HEK293 (cell line): ENCODE measurements at regions not wholly inside any gene's neighbourhood (a gene's known extent, or its start where the extent isn't known, plus 50 kb on each side); places are given as distances from the start of the nearest gene placed in this dataset.

Experiments
- CTCF ChIA-PET: fragments of 350-600 bp; formaldehyde crosslinking; extraction: SDS; loops from one replicate; lab custom pipeline; 2021; ENCODE audit warnings: antibody characterized with exemption; lab: Yijun Ruan, JAX
- POLR2A ChIA-PET: fragments of 300-600 bp; formaldehyde crosslinking; extraction: SDS; loops from one replicate; lab custom pipeline; 2020; ENCODE audit warnings: antibody characterized with exemption, inconsistent platforms; lab: Yijun Ruan, JAX
- H3K27ac ChIP-seq: fragments of 200-500 bp; sonication (Bioruptor generic); 2 replicates; pipeline ENCODE4 v1.5.1; 2014; ENCODE audit warnings: low read depth, low read length, control low read depth, inconsistent platforms; ENCODE audit errors: extremely low read depth
- H3K36me3 ChIP-seq, 2 experiments: fragments of 200-500 bp in 1 of 2; sonication (Bioruptor generic) in 1 of 2; 1 replicate in 1 of 2; 2 replicates in 1 of 2; pipeline ENCODE4 v1.5.1; 2014 to 2017; ENCODE audit warnings: inconsistent platforms in 2 of 2, low read length in 2 of 2; ENCODE audit not compliant: control insufficient read depth in 2 of 2, insufficient read depth in 1 of 2
- H3K4me1 ChIP-seq: fragments of 200-500 bp; sonication (Bioruptor generic); 2 replicates; pipeline ENCODE4 v1.5.1; 2014; ENCODE audit warnings: mild to moderate bottlenecking, low read length, inconsistent platforms; ENCODE audit not compliant: control insufficient read depth, insufficient read depth
- H3K4me3 ChIP-seq: 2 replicates; pipeline ENCODE4 v1.5.1; 2011; ENCODE audit warnings: low read depth, mild to moderate bottlenecking, control low read depth, low read length, moderate library complexity
- H3K9me3 ChIP-seq: fragments of 200-500 bp; sonication (Bioruptor generic); 2 replicates; pipeline ENCODE4 v1.5.1; 2014; ENCODE audit warnings: low read depth, low read length, inconsistent platforms; ENCODE audit not compliant: control insufficient read depth, insufficient read depth
- EGR2 ChIP-seq: fragments of 450-650 bp; formaldehyde crosslinking; IDR thresholded peaks from 2 replicates; pipeline ENCODE4 v1.5.1; 2016; ENCODE audit warnings: low read depth, missing biosample characterization, missing genetic modification characterization
- GLIS1 ChIP-seq: fragments of 450-650 bp; formaldehyde crosslinking; IDR thresholded peaks from 2 replicates; pipeline ENCODE4 v1.5.1; 2016; ENCODE audit warnings: missing biosample characterization, missing genetic modification characterization
- KLF10 ChIP-seq: fragments of 450-650 bp; IDR thresholded peaks from 2 replicates; pipeline ENCODE4 v1.5.1; 2018; ENCODE audit warnings: missing biosample characterization, mild to moderate bottlenecking, missing genetic modification characterization
- RBAK ChIP-seq: fragments of 450-650 bp; formaldehyde crosslinking; IDR thresholded peaks from 2 replicates; pipeline ENCODE4 v1.5.1; 2016; ENCODE audit warnings: missing biosample characterization, missing genetic modification characterization
- YY1 ChIP-seq: fragments of 450-650 bp; formaldehyde crosslinking; IDR thresholded peaks from 2 replicates; pipeline ENCODE4 v1.5.1; 2018; ENCODE audit warnings: missing biosample characterization, missing genetic modification characterization
- ZEB2 ChIP-seq: fragments of 450-650 bp; formaldehyde crosslinking; IDR thresholded peaks from 2 replicates; pipeline ENCODE4 v1.5.1; 2016; ENCODE audit warnings: missing biosample characterization, missing genetic modification characterization
- ZNF140 ChIP-seq: fragments of 450-650 bp; formaldehyde crosslinking; IDR thresholded peaks from 2 replicates; pipeline ENCODE4 v1.5.1; 2016; ENCODE audit warnings: missing biosample characterization, missing genetic modification characterization
- ZNF311 ChIP-seq: fragments of 450-650 bp; formaldehyde crosslinking; IDR thresholded peaks from 2 replicates; pipeline ENCODE4 v1.5.1; 2017; ENCODE audit warnings: missing biosample characterization, missing genetic modification characterization, borderline replicate concordance
- ZNF404 ChIP-seq: fragments of 450-650 bp; formaldehyde crosslinking; IDR thresholded peaks from 2 replicates; pipeline ENCODE4 v1.5.1; 2017; ENCODE audit warnings: missing biosample characterization, missing genetic modification characterization
- ZNF433 ChIP-seq: fragments of 450-650 bp; formaldehyde crosslinking; IDR thresholded peaks from 2 replicates; pipeline ENCODE4 v1.5.1; 2016; ENCODE audit warnings: missing biosample characterization, missing genetic modification characterization, low read depth
- ZNF837 ChIP-seq: fragments of 450-650 bp; formaldehyde crosslinking; IDR thresholded peaks from 2 replicates; pipeline ENCODE4 v1.5.1; 2016; ENCODE audit warnings: missing biosample characterization, missing genetic modification characterization
- ZSCAN30 ChIP-seq: fragments of 450-650 bp; IDR thresholded peaks from 2 replicates; pipeline ENCODE4 v1.5.1; 2018; ENCODE audit warnings: missing biosample characterization, mild to moderate bottlenecking, missing genetic modification characterization, moderate library complexity
- TF ChIP-seq, protein P1 (sequence below): fragments of 450-650 bp; formaldehyde crosslinking; IDR thresholded peaks from 2 replicates; pipeline ENCODE4 v1.5.1; 2016; ENCODE audit warnings: missing biosample characterization, missing genetic modification characterization
- TF ChIP-seq, protein P2 (sequence below): fragments of 450-650 bp; formaldehyde crosslinking; IDR thresholded peaks from 2 replicates; pipeline ENCODE4 v1.5.1; 2016; ENCODE audit warnings: missing biosample characterization, missing genetic modification characterization

DNA sequence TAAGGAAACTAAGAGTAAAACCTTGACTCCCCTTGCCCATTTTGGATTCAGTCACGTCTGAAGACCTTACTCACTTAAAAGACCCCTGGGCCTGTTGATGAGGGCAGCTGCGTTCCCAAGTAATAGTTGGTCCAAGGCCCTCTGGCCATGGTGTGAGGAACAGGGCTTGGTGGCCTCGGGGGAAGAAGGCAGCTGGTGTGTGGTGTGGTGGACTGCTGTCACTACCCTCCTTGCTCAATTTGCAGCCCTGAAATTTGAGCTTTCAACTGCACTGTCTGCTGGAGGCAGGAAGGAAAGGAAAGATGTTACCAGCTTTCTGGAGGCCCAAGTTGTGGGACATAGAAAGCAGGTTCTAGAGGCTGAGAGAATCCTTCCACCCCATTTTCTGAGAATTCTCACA, 128.2 kb downstream of the SLC38A6 start (continued):
- no peak for TF ChIP-seq ZSCAN30
- TF ChIP-seq ZNF140 (tag by site-specific recombination), result no peak
- TF ChIP-seq, protein P1, sequence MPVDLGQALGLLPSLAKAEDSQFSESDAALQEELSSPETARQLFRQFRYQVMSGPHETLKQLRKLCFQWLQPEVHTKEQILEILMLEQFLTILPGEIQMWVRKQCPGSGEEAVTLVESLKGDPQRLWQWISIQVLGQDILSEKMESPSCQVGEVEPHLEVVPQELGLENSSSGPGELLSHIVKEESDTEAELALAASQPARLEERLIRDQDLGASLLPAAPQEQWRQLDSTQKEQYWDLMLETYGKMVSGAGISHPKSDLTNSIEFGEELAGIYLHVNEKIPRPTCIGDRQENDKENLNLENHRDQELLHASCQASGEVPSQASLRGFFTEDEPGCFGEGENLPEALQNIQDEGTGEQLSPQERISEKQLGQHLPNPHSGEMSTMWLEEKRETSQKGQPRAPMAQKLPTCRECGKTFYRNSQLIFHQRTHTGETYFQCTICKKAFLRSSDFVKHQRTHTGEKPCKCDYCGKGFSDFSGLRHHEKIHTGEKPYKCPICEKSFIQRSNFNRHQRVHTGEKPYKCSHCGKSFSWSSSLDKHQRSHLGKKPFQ (tag by site-specific recombination), result no peak

DNA sequence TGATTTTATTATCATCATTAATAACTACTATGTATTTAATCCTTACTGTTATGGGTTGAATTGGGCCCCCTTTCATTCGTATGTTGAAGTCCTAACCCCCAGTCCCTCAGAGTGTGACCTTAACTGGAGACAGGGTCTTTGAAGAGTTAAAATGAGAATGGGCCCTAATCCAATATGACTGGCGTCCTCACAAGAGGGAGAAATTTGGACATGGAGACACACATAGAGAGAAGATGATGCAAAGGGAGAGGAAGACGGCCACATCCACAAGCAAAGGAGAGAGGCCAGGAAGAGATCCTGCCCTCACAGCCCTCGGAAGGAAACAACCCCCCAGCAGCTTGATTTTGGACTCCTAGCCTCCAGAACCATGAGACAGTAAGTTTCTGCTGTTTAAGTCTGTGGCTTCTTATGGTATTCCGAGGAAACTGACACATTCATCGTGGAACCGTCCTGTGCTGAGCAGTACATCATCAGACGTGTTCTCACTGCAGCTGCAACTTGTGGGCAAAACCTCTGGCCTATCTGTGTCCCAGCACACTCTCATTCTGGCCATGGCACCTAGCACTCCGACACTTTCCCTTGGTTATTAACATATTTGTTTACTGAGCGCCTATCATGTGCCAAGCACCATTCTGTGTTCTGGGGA, 127.6 kb downstream of the SLC38A6 start:
- H3K9me3 ChIP-seq, result no peaks in the 10 kb centered on the region
- H3K4me1 ChIP-seq, result no peaks in the 10 kb centered on the region
- TF ChIP-seq KLF10 (no peak), ZNF311 (tag by site-specific recombination) (no peak), ZNF837 (tag by site-specific recombination) (no peak), ZEB2 (tag by site-specific recombination) (no peak), ZNF433 (tag by site-specific recombination) (no peak)
- TF ChIP-seq, all 188 proteins: peak for 0
- Histone ChIP-seq H3K4me3 (no peak overlapping the region), H3K36me3 (no peaks in the 10 kb centered on the region), H3K27ac (no peak overlapping the region)
- POLR2A ChIA-PET, result interaction anchor here (0.6 kb wide), 1 partner anchor 459 kb away, joined by 3 read pairs; the partner anchor contains the start of gene SIX1
- CTCF ChIA-PET, result no interaction called here

DNA sequence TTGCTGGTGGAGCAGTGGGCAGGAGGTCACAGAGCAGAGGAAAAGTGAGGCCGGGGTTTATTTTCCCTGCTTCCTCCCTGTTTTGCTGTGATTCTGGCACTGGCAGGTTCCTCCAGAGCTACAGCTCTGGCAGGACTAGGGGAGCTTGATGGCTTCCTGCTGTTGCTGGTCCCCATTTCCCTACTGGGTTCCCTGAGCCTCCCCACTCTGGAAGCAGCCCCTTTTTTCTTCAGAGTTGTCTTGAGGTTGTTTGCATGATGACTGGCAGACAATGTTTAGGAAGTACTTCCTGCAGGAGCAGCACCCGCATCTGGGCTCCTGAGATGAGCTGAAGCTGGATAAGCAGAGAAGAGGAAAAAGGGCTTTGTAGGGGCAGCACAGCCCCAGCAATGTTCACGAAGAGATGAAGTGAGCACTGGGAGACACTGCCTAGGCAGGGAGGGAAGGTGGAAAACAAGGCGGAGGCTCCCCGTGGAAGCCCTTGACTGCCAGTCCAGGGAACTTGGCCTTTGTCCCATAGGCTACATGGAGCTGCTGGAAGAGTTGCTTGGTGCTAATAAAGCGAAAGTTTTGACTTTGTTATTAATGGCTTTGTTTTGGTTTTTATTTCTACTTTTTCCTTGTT, 126.9 kb downstream of the SLC38A6 start:
- no peak overlapping the region for H3K27ac ChIP-seq
- POLR2A ChIA-PET, result interaction anchor here (0.6 kb wide), 1 partner anchor 459 kb away, joined by 3 read pairs; the partner anchor contains the start of gene SIX1
- TF ChIP-seq ZNF404 (tag by site-specific recombination), result no peak
- TF ChIP-seq, all 188 proteins: peak for 0
- H3K4me1 ChIP-seq, result no peaks in the 10 kb centered on the region
- no peaks in the 10 kb centered on the region for H3K36me3 ChIP-seq
- no peaks in the 10 kb centered on the region for H3K9me3 ChIP-seq
- no peak overlapping the region for H3K4me3 ChIP-seq
- CTCF ChIA-PET, result interaction anchor here (0.7 kb wide), 2 partner anchors 9 to 476 kb away, joined by 3 read pairs; no protein-coding TSS in a partner anchor

DNA sequence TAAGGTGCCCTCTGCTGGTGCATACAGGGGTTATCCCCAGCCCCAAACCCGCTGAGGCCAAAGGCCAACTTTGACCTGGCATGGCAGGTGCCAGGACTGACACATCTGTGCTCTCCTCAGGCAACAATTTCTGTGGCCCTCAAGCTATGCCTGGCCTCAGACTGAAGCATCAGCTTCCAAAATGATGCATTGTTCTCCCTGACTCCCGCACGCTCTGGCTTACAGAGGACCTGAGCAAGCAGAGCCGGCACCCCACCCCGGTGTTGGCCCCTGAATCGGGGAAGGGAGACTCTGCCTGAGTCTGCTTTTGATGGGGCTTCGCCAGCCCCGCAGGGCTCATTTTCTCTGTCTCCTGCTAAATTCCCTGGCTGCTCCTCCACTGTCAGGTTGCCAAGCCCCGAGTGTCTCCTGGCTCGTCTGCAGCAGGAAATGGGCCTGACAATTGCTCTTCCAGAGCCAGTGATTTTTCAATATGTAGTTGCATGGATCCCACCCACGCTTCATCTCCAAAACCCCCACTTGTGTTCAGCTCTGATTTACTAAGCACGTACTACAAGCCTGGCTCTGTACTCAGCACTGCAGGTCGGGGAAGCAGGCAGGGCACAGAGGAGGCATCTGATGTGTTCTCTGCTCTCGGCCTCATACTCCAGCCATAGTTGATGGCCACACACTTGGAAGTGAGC, 126.1 kb downstream of the SLC38A6 start:
- Histone ChIP-seq H3K4me1 (no peaks in the 10 kb centered on the region), H3K27ac (no peak overlapping the region), H3K36me3 (no peaks in the 10 kb centered on the region), H3K4me3 (no peak overlapping the region)
- ChIA-PET CTCF (interaction anchor here (0.7 kb wide), 2 partner anchors 9 to 475 kb away, joined by 3 read pairs; no protein-coding TSS in a partner anchor), POLR2A (no interaction called here)
- no peak for TF ChIP-seq EGR2 (tag by site-specific recombination)
- TF ChIP-seq GLIS1 (tag by site-specific recombination), result no peak
- TF ChIP-seq RBAK, result no peak
- TF ChIP-seq YY1 (tag by site-specific recombination), result no peak
- TF ChIP-seq, protein P2, sequence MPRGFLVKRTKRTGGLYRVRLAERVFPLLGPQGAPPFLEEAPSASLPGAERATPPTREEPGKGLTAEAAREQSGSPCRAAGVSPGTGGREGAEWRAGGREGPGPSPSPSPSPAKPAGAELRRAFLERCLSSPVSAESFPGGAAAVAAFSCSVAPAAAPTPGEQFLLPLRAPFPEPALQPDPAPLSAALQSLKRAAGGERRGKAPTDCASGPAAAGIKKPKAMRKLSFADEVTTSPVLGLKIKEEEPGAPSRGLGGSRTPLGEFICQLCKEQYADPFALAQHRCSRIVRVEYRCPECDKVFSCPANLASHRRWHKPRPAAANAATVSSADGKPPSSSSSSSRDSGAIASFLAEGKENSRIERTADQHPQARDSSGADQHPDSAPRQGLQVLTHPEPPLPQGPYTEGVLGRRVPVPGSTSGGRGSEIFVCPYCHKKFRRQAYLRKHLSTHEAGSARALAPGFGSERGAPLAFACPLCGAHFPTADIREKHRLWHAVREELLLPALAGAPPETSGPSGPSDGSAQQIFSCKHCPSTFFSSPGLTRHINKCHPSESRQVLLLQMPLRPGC (tag by site-specific recombination), result no peak
- TF ChIP-seq ZNF311 (tag by site-specific recombination), result no peak
- TF ChIP-seq, all 188 proteins: peak for 0
- no peaks in the 10 kb centered on the region for H3K9me3 ChIP-seq
